Smooth muscle cell (in vitro differentiated cells): ENCODE measurements at regions not wholly inside any gene's neighbourhood (a gene's known extent, or its start where the extent isn't known, plus 50 kb on each side); places are given as distances from the start of the nearest gene placed in this dataset.
A peak's percentile ranks its signal among the peaks of the same experiment; 100 is the strongest.

Source experiments
- DNase-seq: peaks from one replicate; lab custom pipeline; 2025; ENCODE audit not compliant: unreplicated experiment; lab: John Stamatoyannopoulos, UW
- H2AFZ ChIP-seq: fragments of 200-600 bp; sonication (generic); 2 replicates; pipeline ENCODE4 v1.6.0; 2016; ENCODE audit warnings: antibody characterized with exemption, low read depth, mild to moderate bottlenecking
- H3F3A ChIP-seq: fragments of 200-600 bp; sonication (generic); 2 replicates; pipeline ENCODE4 v1.6.0; 2017; ENCODE audit warnings: antibody characterized with exemption, low read depth
- H3K27ac ChIP-seq: fragments of 200-600 bp; sonication (generic); 2 replicates; pipeline ENCODE4 v1.5.1; 2016; ENCODE audit warnings: low read depth, mild to moderate bottlenecking
- H3K27me3 ChIP-seq: fragments of 200-600 bp; sonication (generic); 2 replicates; pipeline ENCODE4 v1.6.1; 2016; ENCODE audit warnings: low read depth, mild to moderate bottlenecking
- H3K36me3 ChIP-seq: fragments of 200-600 bp; sonication (generic); 2 replicates; pipeline ENCODE4 v1.5.1; 2016; ENCODE audit warnings: low read depth
- H3K4me1 ChIP-seq: fragments of 200-600 bp; sonication (generic); 2 replicates; pipeline ENCODE4 v1.5.1; 2016; ENCODE audit warnings: low read depth
- H3K4me2 ChIP-seq: fragments of 200-600 bp; sonication (generic); 2 replicates; pipeline ENCODE4 v1.6.0; 2016; ENCODE audit warnings: mild to moderate bottlenecking
- H3K4me3 ChIP-seq: fragments of 200-600 bp; sonication (generic); 2 replicates; pipeline ENCODE4 v1.5.1; 2016; ENCODE audit warnings: mild to moderate bottlenecking
- H3K79me2 ChIP-seq: fragments of 200-600 bp; sonication (generic); 2 replicates; pipeline ENCODE4 v1.6.0; 2016; ENCODE audit warnings: low read depth, mild to moderate bottlenecking
- H3K9ac ChIP-seq: fragments of 200-600 bp; sonication (generic); 2 replicates; pipeline ENCODE4 v1.6.0; 2016; ENCODE audit warnings: low read depth
- H3K9me3 ChIP-seq: fragments of 200-600 bp; sonication (generic); replicated peaks from 2 replicates; pipeline ENCODE4 v1.5.1; 2016; ENCODE audit warnings: low read depth
- H4K20me1 ChIP-seq: fragments of 200-600 bp; sonication (generic); 2 replicates; pipeline ENCODE4 v1.6.0; 2016; ENCODE audit warnings: low read depth
- WGBS: methylation state at CpG from one replicate; pipeline ENCODE4 v1.1.7; 2016; ENCODE audit warnings: low lambda C conversion rate; 5-methylcytosine and 5-hydroxymethylcytosine counted together
- TF ChIP-seq, protein P1 (sequence below): fragments of 200-600 bp; sonication (generic); IDR thresholded peaks from 2 replicates; pipeline ENCODE4 v1.5.1; 2017; ENCODE audit warnings: borderline replicate concordance, mild to moderate bottlenecking, antibody characterized with exemption; ENCODE audit not compliant: insufficient read depth, poor library complexity, severe bottlenecking

- no peak overlapping the region for H3K9ac ChIP-seq
- TF ChIP-seq, protein P1, sequence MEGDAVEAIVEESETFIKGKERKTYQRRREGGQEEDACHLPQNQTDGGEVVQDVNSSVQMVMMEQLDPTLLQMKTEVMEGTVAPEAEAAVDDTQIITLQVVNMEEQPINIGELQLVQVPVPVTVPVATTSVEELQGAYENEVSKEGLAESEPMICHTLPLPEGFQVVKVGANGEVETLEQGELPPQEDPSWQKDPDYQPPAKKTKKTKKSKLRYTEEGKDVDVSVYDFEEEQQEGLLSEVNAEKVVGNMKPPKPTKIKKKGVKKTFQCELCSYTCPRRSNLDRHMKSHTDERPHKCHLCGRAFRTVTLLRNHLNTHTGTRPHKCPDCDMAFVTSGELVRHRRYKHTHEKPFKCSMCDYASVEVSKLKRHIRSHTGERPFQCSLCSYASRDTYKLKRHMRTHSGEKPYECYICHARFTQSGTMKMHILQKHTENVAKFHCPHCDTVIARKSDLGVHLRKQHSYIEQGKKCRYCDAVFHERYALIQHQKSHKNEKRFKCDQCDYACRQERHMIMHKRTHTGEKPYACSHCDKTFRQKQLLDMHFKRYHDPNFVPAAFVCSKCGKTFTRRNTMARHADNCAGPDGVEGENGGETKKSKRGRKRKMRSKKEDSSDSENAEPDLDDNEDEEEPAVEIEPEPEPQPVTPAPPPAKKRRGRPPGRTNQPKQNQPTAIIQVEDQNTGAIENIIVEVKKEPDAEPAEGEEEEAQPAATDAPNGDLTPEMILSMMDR, result no peak
- WGBS, result 90% methylated on average over 1 of the region's 1 CpG
- no peaks in the 10 kb centered on the region for H3K36me3 ChIP-seq
- H3K9me3 ChIP-seq, result no peaks in the 10 kb centered on the region
- DNase-seq, result no peak
- H2AFZ ChIP-seq, result no peak overlapping the region
- no peaks in the 10 kb centered on the region for H4K20me1 ChIP-seq
- no peaks in the 10 kb centered on the region for H3K27me3 ChIP-seq
- no peaks in the 10 kb centered on the region for H3K79me2 ChIP-seq
- no peak overlapping the region for H3K4me3 ChIP-seq
- H3K4me1 ChIP-seq, result no peaks in the 10 kb centered on the region
- H3K4me2 ChIP-seq, result no peak overlapping the region
- no peaks in the 10 kb centered on the region for H3F3A ChIP-seq
- H3K27ac ChIP-seq, result no peak overlapping the region
Observed at GRCh38 chr6:148173548-148173947, 169.1 kb upstream of the SASH1 start.

DNA sequence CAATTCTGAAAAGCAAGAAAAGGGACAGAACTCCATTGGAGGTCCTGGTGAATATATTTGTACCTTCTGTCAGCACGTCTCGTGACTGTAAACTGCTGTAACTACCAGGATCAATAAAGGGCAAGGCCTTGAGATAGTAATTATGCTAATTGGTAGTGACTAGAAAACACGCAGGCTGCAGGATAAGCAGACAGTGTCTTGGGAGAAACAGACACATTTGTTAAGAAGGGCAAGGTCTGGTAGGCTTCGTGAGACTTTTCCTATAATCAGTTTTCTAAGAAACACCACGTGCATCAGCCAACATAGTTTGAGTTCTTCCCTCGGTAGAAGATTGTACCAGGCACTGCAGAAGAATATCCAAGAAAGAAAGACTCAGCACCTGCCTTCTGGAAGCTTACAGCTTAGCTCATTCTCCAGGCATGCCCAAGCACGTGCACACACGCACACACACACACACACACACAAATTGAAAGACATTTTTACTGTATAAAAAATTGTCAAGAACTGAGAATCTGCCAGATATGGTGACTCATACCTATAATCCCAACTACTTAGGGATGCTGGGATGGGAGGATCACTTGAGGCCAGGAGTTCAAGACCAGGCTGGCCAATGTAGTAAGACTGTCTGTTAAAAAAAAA is 167.0 kb upstream of the SASH1 start:
- no peaks in the 10 kb centered on the region for H3K36me3 ChIP-seq
- no peaks in the 10 kb centered on the region for H3K4me1 ChIP-seq
- 43% methylated on average over 8 of the region's 8 CpGs for WGBS
- H2AFZ ChIP-seq, result no peak overlapping the region
- DNase-seq, result no peak
- no peaks in the 10 kb centered on the region for H3K27me3 ChIP-seq
- no peaks in the 10 kb centered on the region for H3F3A ChIP-seq
- H3K27ac ChIP-seq, result no peak overlapping the region
- TF ChIP-seq, protein P1, result no peak
- no peak overlapping the region for H3K4me2 ChIP-seq
- no peaks in the 10 kb centered on the region for H3K79me2 ChIP-seq
- H4K20me1 ChIP-seq, result no peaks in the 10 kb centered on the region
- H3K4me3 ChIP-seq, result no peak overlapping the region
- H3K9ac ChIP-seq, result no peak overlapping the region
- no peaks in the 10 kb centered on the region for H3K9me3 ChIP-seq

GRCh38 chr6:148177589-148178233 is 164.9 kb upstream of the SASH1 start:
- no peak overlapping the region for H3K4me3 ChIP-seq
- H3K36me3 ChIP-seq, result no peaks in the 10 kb centered on the region
- no peaks in the 10 kb centered on the region for H4K20me1 ChIP-seq
- H3K4me1 ChIP-seq, result no peaks in the 10 kb centered on the region
- no peaks in the 10 kb centered on the region for H3K79me2 ChIP-seq
- H3K4me2 ChIP-seq, result no peak overlapping the region
- H3K27me3 ChIP-seq, result no peaks in the 10 kb centered on the region
- H3K9ac ChIP-seq, result no peak overlapping the region
- H3K9me3 ChIP-seq, result no peaks in the 10 kb centered on the region
- H3K27ac ChIP-seq, result no peak overlapping the region
- TF ChIP-seq, protein P1, result peak; percentile 83
- no peaks in the 10 kb centered on the region for H3F3A ChIP-seq
- no peak for DNase-seq
- no peak overlapping the region for H2AFZ ChIP-seq
- 69% methylated on average over 10 of the region's 10 CpGs for WGBS

GRCh38 chr6:148179786-148180185 is 162.9 kb upstream of the SASH1 start:
- Histone ChIP-seq H3K4me3 (no peak overlapping the region), H3K79me2 (no peaks in the 10 kb centered on the region), H3F3A (no peaks in the 10 kb centered on the region), H4K20me1 (no peaks in the 10 kb centered on the region), H3K36me3 (no peaks in the 10 kb centered on the region), H3K4me2 (no peak overlapping the region), H3K27ac (no peak overlapping the region), H2AFZ (no peak overlapping the region), H3K27me3 (no peaks in the 10 kb centered on the region), H3K9me3 (no peaks in the 10 kb centered on the region), H3K4me1 (no peaks in the 10 kb centered on the region), H3K9ac (no peak overlapping the region)
- TF ChIP-seq, protein P1, result peak; percentile 56
- 95% methylated on average over 1 of the region's 1 CpG for WGBS
- no peak for DNase-seq
